ENCODE measurements at regions not wholly inside any gene's neighbourhood (a gene's known extent, or its start where the extent isn't known, plus 50 kb on each side); places are given as distances from the start of the nearest gene placed in this dataset.
"Not testable (repeated sequence)": the region's sequence is repeated elsewhere in the genome, so short reads cannot be mapped to it uniquely, and the experiment has no call there.

GRCh38 chr1:96465441-96465840, 256.1 kb upstream of the PTBP2 start:
- WGBS, 2 donors, result 35 to 38% methylated on average over 8 of the region's 8 CpGs
- intact Hi-C loops (cut with DNase I), result no loop called here
- DNase-seq, result no peak
- Histone ChIP-seq H3K27ac (ENCODE audit: low read depth in 1 of 2, low read length in 2 of 2) (no peak overlapping the region), H3K9me3 (ENCODE audit: control insufficient read depth, low read length) (no peaks in the 10 kb centered on the region), H3K27me3 (ENCODE audit: control insufficient read depth in 1 of 2, insufficient read depth in 2 of 2, low read length in 1 of 2) (no peaks in the 10 kb centered on the region), H3K36me3 (ENCODE audit: control insufficient read depth in 1 of 2, insufficient read depth in 2 of 2, low read length in 1 of 2) (no peaks in the 10 kb centered on the region), H3K4me3 (ENCODE audit: low read length in 2 of 2) (no peak overlapping the region), H3K4me1 (ENCODE audit: control insufficient read depth in 1 of 2, insufficient read depth in 2 of 2, low read length in 2 of 2) (no peaks in the 10 kb centered on the region)
- peak; percentile 76 for ATAC-seq (ENCODE audit: low FRiP score)

DNA sequence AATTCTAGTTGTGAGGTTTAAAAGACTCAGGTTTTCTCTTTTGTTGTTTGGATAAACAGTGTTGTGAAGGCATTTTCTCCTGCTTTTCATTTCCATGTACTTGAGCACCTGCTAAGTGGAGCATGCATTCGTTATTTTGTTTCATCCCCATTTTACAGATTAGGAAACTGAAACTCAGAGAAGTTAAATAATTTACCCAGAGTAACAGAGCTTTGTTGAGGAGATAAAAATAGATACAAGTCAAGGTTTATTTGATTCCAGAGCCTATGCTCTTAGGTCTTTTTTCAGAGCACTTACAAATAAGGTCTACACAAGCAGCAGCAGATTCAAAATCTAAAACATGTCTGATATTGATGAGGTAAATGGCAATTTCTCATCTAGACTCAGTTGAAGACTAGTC, 254.7 kb upstream of the PTBP2 start:
- 82 to 97% methylated on average over 1 of the region's 1 CpG for WGBS, 2 donors
- no peak overlapping the region for H3K27ac ChIP-seq (ENCODE audit: low read depth in 1 of 2, low read length in 2 of 2)
- intact Hi-C loops (cut with DNase I), result no loop called here

DNA sequence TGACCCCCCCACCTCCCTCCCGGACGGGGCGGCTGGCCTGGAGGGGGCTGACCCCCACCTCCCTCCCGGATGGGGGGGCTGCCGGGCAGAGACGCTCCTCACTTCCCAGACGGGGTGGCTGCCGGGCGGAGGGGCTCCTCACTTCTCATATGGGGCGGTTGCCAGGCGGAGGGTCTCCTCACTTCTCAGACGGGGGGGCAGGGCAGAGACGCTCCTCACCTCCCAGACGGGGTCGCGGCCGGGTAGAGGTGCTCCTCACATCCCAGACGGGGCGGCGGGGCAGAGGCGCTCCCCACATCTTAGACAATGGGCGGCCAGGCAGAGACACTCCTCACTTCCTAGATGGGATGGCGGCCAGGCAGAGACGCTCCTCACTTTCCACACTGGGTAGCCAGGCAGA, 251.9 kb upstream of the PTBP2 start:
- intact Hi-C loops (cut with DNase I); H3K27ac ChIP-seq (ENCODE audit: low read depth in 1 of 2, low read length in 2 of 2); H3K4me1 ChIP-seq (ENCODE audit: control insufficient read depth in 1 of 2, insufficient read depth in 2 of 2, low read length in 2 of 2); DNase-seq; H3K36me3 ChIP-seq (ENCODE audit: control insufficient read depth in 1 of 2, insufficient read depth in 2 of 2, low read length in 1 of 2); H3K9me3 ChIP-seq (ENCODE audit: control insufficient read depth, low read length); H3K4me3 ChIP-seq (ENCODE audit: low read length in 2 of 2); ATAC-seq (ENCODE audit: low FRiP score); H3K27me3 ChIP-seq (ENCODE audit: control insufficient read depth in 1 of 2, insufficient read depth in 2 of 2, low read length in 1 of 2): not testable (repeated sequence)
- 94% methylated on average over 19 to 23 of the region's 24 CpGs for WGBS, 2 donors

More for the DNA sequence above, 254.7 kb upstream of the PTBP2 start:
- Histone ChIP-seq H3K4me3 (ENCODE audit: low read length in 2 of 2) (no peak overlapping the region), H3K36me3 (ENCODE audit: control insufficient read depth in 1 of 2, insufficient read depth in 2 of 2, low read length in 1 of 2) (no peaks in the 10 kb centered on the region), H3K9me3 (ENCODE audit: control insufficient read depth, low read length) (no peaks in the 10 kb centered on the region), H3K27me3 (ENCODE audit: control insufficient read depth in 1 of 2, insufficient read depth in 2 of 2, low read length in 1 of 2) (no peaks in the 10 kb centered on the region), H3K4me1 (ENCODE audit: control insufficient read depth in 1 of 2, insufficient read depth in 2 of 2, low read length in 2 of 2) (no peaks in the 10 kb centered on the region)
- ATAC-seq (ENCODE audit: low FRiP score), result no peak
- DNase-seq, result no peak

GRCh38 chr1:96472471-96472870, 249.1 kb upstream of the PTBP2 start:
- Histone ChIP-seq H3K9me3 (ENCODE audit: control insufficient read depth, low read length) (no peaks in the 10 kb centered on the region), H3K36me3 (ENCODE audit: control insufficient read depth in 1 of 2, insufficient read depth in 2 of 2, low read length in 1 of 2) (no peaks in the 10 kb centered on the region), H3K27ac (ENCODE audit: low read depth in 1 of 2, low read length in 2 of 2) (no peak overlapping the region), H3K27me3 (ENCODE audit: control insufficient read depth in 1 of 2, insufficient read depth in 2 of 2, low read length in 1 of 2) (no peaks in the 10 kb centered on the region), H3K4me1 (ENCODE audit: control insufficient read depth in 1 of 2, insufficient read depth in 2 of 2, low read length in 2 of 2) (no peaks in the 10 kb centered on the region), H3K4me3 (ENCODE audit: low read length in 2 of 2) (no peak overlapping the region)
- intact Hi-C loops (cut with DNase I), result no loop called here
- ATAC-seq (ENCODE audit: low FRiP score), result no peak
- DNase-seq, result no peak

DNA sequence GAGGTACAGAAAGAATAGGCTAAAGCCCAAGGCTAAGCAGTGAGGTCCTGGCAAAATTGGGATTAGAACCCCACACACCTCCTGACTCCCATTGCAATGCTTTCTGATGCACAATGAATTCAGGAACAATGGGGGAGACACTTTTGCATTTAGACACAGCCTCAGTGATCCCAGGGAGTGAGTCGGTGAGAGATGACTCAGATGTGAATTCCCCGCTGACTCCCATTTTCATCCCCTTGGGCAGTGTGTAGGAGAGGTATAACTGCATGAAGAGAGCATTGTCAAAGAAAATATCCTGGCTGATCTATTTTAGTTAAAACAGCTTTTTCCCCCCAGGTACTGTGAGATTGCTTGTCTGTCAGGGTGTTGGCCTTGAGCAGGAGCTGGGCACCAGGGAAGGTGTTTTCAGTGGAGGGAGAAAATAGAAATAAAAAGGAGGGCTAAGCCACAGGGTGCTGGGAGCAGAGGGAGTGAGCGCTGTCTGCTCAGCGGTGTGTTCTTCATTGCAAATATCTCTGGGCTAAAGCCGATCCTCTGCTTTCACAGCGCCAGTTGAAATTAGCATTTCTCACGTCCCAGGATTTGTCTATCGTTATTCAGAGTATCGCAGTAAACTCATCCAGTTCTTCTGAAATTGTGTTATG, 247.7 kb upstream of the PTBP2 start:
- Histone ChIP-seq H3K4me1 (ENCODE audit: control insufficient read depth in 1 of 2, insufficient read depth in 2 of 2, low read length in 2 of 2) (no peaks in the 10 kb centered on the region), H3K9me3 (ENCODE audit: control insufficient read depth, low read length) (no peaks in the 10 kb centered on the region), H3K4me3 (ENCODE audit: low read length in 2 of 2) (no peak overlapping the region), H3K36me3 (ENCODE audit: control insufficient read depth in 1 of 2, insufficient read depth in 2 of 2, low read length in 1 of 2) (no peaks in the 10 kb centered on the region), H3K27ac (ENCODE audit: low read depth in 1 of 2, low read length in 2 of 2) (no peak overlapping the region), H3K27me3 (ENCODE audit: control insufficient read depth in 1 of 2, insufficient read depth in 2 of 2, low read length in 1 of 2) (no peaks in the 10 kb centered on the region)
- DNase-seq (no peak), ATAC-seq (ENCODE audit: low FRiP score) (no peak)
- 90 to 91% methylated on average over 9 of the region's 9 CpGs for WGBS, 2 donors
- intact Hi-C loops (cut with DNase I), result no loop called here

GRCh38 chr1:96474985-96475743, 246.4 kb upstream of the PTBP2 start:
- no peaks in the 10 kb centered on the region for H3K4me1 ChIP-seq (ENCODE audit: control insufficient read depth in 1 of 2, insufficient read depth in 2 of 2, low read length in 2 of 2)
- DNase-seq (no peak), ATAC-seq (ENCODE audit: low FRiP score) (no peak)
- H3K4me3 ChIP-seq (ENCODE audit: low read length in 2 of 2), result no peak overlapping the region
- intact Hi-C loops (cut with DNase I), result no loop called here
- H3K27me3 ChIP-seq (ENCODE audit: control insufficient read depth in 1 of 2, insufficient read depth in 2 of 2, low read length in 1 of 2), result no peaks in the 10 kb centered on the region
- H3K9me3 ChIP-seq (ENCODE audit: control insufficient read depth, low read length), result no peaks in the 10 kb centered on the region
- no peak overlapping the region for H3K27ac ChIP-seq (ENCODE audit: low read depth in 1 of 2, low read length in 2 of 2)
- H3K36me3 ChIP-seq (ENCODE audit: control insufficient read depth in 1 of 2, insufficient read depth in 2 of 2, low read length in 1 of 2), result no peaks in the 10 kb centered on the region
- WGBS, 2 donors, result 90 to 94% methylated on average over 7 of the region's 7 CpGs

- WGBS, 2 donors, result 90 to 94% methylated on average over 3 of the region's 3 CpGs
- intact Hi-C loops (cut with DNase I), result no loop called here
- no peaks in the 10 kb centered on the region for H3K9me3 ChIP-seq (ENCODE audit: control insufficient read depth, low read length)
- H3K4me1 ChIP-seq (ENCODE audit: control insufficient read depth in 1 of 2, insufficient read depth in 2 of 2, low read length in 2 of 2), result no peaks in the 10 kb centered on the region
- no peaks in the 10 kb centered on the region for H3K36me3 ChIP-seq (ENCODE audit: control insufficient read depth in 1 of 2, insufficient read depth in 2 of 2, low read length in 1 of 2)
- DNase-seq (no peak), ATAC-seq (ENCODE audit: low FRiP score) (no peak)
- H3K27me3 ChIP-seq (ENCODE audit: control insufficient read depth in 1 of 2, insufficient read depth in 2 of 2, low read length in 1 of 2), result no peaks in the 10 kb centered on the region
- H3K4me3 ChIP-seq (ENCODE audit: low read length in 2 of 2), result no peak overlapping the region
- no peak overlapping the region for H3K27ac ChIP-seq (ENCODE audit: low read depth in 1 of 2, low read length in 2 of 2)
These were observed 245.7 kb upstream of the PTBP2 start for GRCh38 chr1:96475903-96476302.

DNA sequence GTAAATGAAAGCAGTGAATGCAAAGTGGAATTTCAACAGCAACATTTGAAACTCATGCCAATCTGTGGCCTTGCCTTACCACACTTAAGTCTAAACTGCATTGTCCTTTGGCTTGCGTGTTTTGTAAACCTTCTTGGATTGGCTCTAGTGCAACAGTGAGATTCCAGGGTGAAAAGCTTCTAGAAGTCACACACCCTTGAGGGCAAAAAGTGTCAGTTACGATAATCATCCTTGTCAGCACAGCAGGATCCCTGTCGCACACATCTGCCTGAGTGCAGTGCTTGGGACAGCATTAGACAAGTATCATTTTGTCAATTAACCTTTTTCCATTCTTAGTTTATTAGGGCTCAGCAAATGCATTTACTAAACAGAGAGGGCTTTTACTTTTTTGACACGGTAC, 243.4 kb upstream of the PTBP2 start:
- intact Hi-C loops (cut with DNase I), result no loop called here
- WGBS, 2 donors, result 95% methylated on average over 4 of the region's 4 CpGs
- DNase-seq (no peak), ATAC-seq (ENCODE audit: low FRiP score) (no peak)
- H3K9me3 ChIP-seq (ENCODE audit: control insufficient read depth, low read length), result no peaks in the 10 kb centered on the region
- no peaks in the 10 kb centered on the region for H3K4me1 ChIP-seq (ENCODE audit: control insufficient read depth in 1 of 2, insufficient read depth in 2 of 2, low read length in 2 of 2)
- H3K27me3 ChIP-seq (ENCODE audit: control insufficient read depth in 1 of 2, insufficient read depth in 2 of 2, low read length in 1 of 2), result no peaks in the 10 kb centered on the region
- no peak overlapping the region for H3K4me3 ChIP-seq (ENCODE audit: low read length in 2 of 2)
- no peaks in the 10 kb centered on the region for H3K36me3 ChIP-seq (ENCODE audit: control insufficient read depth in 1 of 2, insufficient read depth in 2 of 2, low read length in 1 of 2)
- no peak overlapping the region for H3K27ac ChIP-seq (ENCODE audit: low read depth in 1 of 2, low read length in 2 of 2)

- 78 to 88% methylated on average over 2 of the region's 2 CpGs for WGBS, 2 donors
- no peak for ATAC-seq (ENCODE audit: low FRiP score)
- H3K36me3 ChIP-seq (ENCODE audit: control insufficient read depth in 1 of 2, insufficient read depth in 2 of 2, low read length in 1 of 2), result no peaks in the 10 kb centered on the region
- no peaks in the 10 kb centered on the region for H3K9me3 ChIP-seq (ENCODE audit: control insufficient read depth, low read length)
- no peak overlapping the region for H3K4me3 ChIP-seq (ENCODE audit: low read length in 2 of 2)
- H3K4me1 ChIP-seq (ENCODE audit: control insufficient read depth in 1 of 2, insufficient read depth in 2 of 2, low read length in 2 of 2), result peaks cover 0 to 2% of the 10 kb centered on the region in 2 donors
- no peak overlapping the region for H3K27ac ChIP-seq (ENCODE audit: low read depth in 1 of 2, low read length in 2 of 2)
- H3K27me3 ChIP-seq (ENCODE audit: control insufficient read depth in 1 of 2, insufficient read depth in 2 of 2, low read length in 1 of 2), result no peaks in the 10 kb centered on the region
- DNase-seq, result no peak
- intact Hi-C loops (cut with DNase I), result no loop called here
These were observed 240.2 kb upstream of the PTBP2 start for GRCh38 chr1:96481409-96481808.
